Bronchial epithelial cell (primary cell): ENCODE measurements at regions not wholly inside any gene's neighbourhood (a gene's known extent, or its start where the extent isn't known, plus 50 kb on each side); places are given as distances from the start of the nearest gene placed in this dataset.

Source experiments
- DNase-seq: peaks from one replicate; pipeline ENCODE4 v3.0.0-alpha.2; 2010; ENCODE audit warnings: low read depth
- FAIRE-seq: peaks from 2 replicates; lab custom pipeline; 2011; peaks lifted over from hg19 to GRCh38; lab: Jason Lieb, UNC
- H3K27me3 ChIP-seq: 2 replicates; pipeline ENCODE4 v1.5.1; 2011; ENCODE audit warnings: low read length; ENCODE audit not compliant: control insufficient read depth, insufficient read depth
- H3K36me3 ChIP-seq: 2 replicates; pipeline ENCODE4 v1.5.1; 2011; ENCODE audit warnings: low read length; ENCODE audit not compliant: control insufficient read depth, insufficient read depth
- H3K4me3 ChIP-seq: 2 replicates; pipeline ENCODE4 v1.5.1; 2011; ENCODE audit warnings: mild to moderate bottlenecking, low read depth, low read length, control low read depth
- TF ChIP-seq, protein P1 (sequence below): IDR thresholded peaks from 2 replicates; pipeline ENCODE4 v1.5.1; 2011; ENCODE audit warnings: mild to moderate bottlenecking, moderate library complexity, low read length, control low read depth, inconsistent platforms; ENCODE audit not compliant: insufficient read depth, severe bottlenecking

DNA sequence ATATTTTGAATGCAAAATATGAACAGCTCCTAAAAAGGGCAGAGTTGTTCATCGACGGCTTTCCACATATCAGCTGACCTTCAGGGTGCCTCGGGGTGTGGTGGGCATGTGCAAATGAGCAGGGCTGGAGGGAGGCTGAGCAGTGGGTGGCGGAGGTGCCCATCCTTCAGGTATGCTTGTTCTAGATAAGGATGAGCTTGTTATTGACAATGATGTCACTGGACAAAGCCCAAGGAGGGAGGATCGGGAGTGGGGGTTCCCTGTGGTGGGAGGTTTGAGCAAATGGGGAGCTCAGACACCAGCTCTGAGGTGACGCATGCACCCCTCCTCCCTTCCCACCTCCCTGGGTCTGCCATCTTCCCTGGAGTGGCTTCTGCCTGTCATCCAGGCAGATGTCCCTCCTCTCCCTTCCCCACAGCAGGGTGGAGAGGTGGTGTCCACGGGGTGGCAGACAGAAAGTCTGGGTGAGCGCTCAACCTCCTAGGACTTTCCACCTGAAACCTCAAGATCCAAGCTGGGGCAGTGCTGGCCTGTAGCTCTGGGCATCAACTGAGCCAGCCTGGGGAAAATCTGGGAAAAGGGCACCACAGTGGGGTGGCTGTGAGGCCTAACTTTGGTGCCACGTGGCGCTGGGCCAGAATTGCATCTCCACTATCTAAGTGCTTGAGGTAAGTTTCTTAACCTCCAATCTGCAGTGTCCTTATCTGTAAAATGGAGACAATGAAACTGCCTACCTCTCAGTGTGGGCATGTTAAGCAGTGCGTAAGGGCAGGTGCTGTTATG lies 106.3 kb upstream of the THY1 start:
- Histone ChIP-seq H3K4me3 (no peak overlapping the region), H3K36me3 (no peaks in the 10 kb centered on the region), H3K27me3 (peaks cover 15% of the 10 kb centered on the region)
- FAIRE-seq (peak; percentile 50), DNase-seq (no peak)
- TF ChIP-seq, protein P1, sequence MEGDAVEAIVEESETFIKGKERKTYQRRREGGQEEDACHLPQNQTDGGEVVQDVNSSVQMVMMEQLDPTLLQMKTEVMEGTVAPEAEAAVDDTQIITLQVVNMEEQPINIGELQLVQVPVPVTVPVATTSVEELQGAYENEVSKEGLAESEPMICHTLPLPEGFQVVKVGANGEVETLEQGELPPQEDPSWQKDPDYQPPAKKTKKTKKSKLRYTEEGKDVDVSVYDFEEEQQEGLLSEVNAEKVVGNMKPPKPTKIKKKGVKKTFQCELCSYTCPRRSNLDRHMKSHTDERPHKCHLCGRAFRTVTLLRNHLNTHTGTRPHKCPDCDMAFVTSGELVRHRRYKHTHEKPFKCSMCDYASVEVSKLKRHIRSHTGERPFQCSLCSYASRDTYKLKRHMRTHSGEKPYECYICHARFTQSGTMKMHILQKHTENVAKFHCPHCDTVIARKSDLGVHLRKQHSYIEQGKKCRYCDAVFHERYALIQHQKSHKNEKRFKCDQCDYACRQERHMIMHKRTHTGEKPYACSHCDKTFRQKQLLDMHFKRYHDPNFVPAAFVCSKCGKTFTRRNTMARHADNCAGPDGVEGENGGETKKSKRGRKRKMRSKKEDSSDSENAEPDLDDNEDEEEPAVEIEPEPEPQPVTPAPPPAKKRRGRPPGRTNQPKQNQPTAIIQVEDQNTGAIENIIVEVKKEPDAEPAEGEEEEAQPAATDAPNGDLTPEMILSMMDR, result no peak

- no peak for DNase-seq
- H3K4me3 ChIP-seq, result no peak overlapping the region
- H3K36me3 ChIP-seq, result no peaks in the 10 kb centered on the region
- no peak for FAIRE-seq
- TF ChIP-seq, protein P1, result no peak
- peaks cover 11% of the 10 kb centered on the region for H3K27me3 ChIP-seq
These were observed 102.9 kb upstream of the THY1 start for GRCh38 chr11:119525867-119526196.

- FAIRE-seq, result no peak
- DNase-seq, result no peak
- TF ChIP-seq, protein P1, result no peak
- H3K36me3 ChIP-seq, result no peaks in the 10 kb centered on the region
- no peak overlapping the region for H3K4me3 ChIP-seq
- peaks cover 9% of the 10 kb centered on the region for H3K27me3 ChIP-seq
These were observed 102.4 kb upstream of the THY1 start for GRCh38 chr11:119525180-119525866.

- peaks cover 13% of the 10 kb centered on the region for H3K27me3 ChIP-seq
- TF ChIP-seq, protein P1, result no peak
- H3K4me3 ChIP-seq, result no peak overlapping the region
- no peak for DNase-seq
- FAIRE-seq, result no peak
- H3K36me3 ChIP-seq, result no peaks in the 10 kb centered on the region
These were observed 100.7 kb upstream of the THY1 start for GRCh38 chr11:119523539-119524157.

DNA sequence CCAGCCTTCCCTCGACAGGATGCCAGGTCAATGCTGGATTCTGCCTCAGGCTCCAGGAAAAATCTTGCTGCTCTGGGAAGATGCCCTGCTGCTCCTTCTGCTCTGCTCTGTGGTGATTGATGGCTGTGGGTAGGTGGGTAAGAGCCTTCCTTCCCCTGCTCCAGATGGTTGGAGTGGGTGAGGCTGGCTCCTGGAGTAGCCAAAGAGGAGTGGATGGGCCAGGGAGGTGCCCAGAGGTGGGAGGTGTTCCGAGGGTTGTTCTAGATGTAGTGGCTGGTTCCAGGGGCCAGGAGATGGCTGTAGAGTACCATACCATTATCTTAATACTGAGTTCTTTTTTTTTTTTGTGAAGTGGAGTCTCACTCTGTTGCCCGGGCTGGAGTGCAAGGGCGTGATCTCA lies 99.6 kb upstream of the THY1 start:
- no peak for DNase-seq
- Histone ChIP-seq H3K4me3 (no peak overlapping the region), H3K27me3 (peaks cover 13% of the 10 kb centered on the region), H3K36me3 (no peaks in the 10 kb centered on the region)
- TF ChIP-seq, protein P1, result no peak
- no peak for FAIRE-seq
